Smooth muscle cell (in vitro differentiated cells): ENCODE measurements at regions not wholly inside any gene's neighbourhood (a gene's known extent, or its start where the extent isn't known, plus 50 kb on each side); places are given as distances from the start of the nearest gene placed in this dataset.

ENCODE experiments used
- DNase-seq: peaks from one replicate; lab custom pipeline; 2025; ENCODE audit not compliant: unreplicated experiment; lab: John Stamatoyannopoulos, UW
- H2AFZ ChIP-seq: fragments of 200-600 bp; sonication (generic); 2 replicates; pipeline ENCODE4 v1.6.0; 2016; ENCODE audit warnings: antibody characterized with exemption, low read depth, mild to moderate bottlenecking
- H3F3A ChIP-seq: fragments of 200-600 bp; sonication (generic); 2 replicates; pipeline ENCODE4 v1.6.0; 2017; ENCODE audit warnings: antibody characterized with exemption, low read depth
- H3K27ac ChIP-seq: fragments of 200-600 bp; sonication (generic); 2 replicates; pipeline ENCODE4 v1.5.1; 2016; ENCODE audit warnings: low read depth, mild to moderate bottlenecking
- H3K27me3 ChIP-seq: fragments of 200-600 bp; sonication (generic); 2 replicates; pipeline ENCODE4 v1.6.1; 2016; ENCODE audit warnings: low read depth, mild to moderate bottlenecking
- H3K36me3 ChIP-seq: fragments of 200-600 bp; sonication (generic); 2 replicates; pipeline ENCODE4 v1.5.1; 2016; ENCODE audit warnings: low read depth
- H3K4me1 ChIP-seq: fragments of 200-600 bp; sonication (generic); 2 replicates; pipeline ENCODE4 v1.5.1; 2016; ENCODE audit warnings: low read depth
- H3K4me2 ChIP-seq: fragments of 200-600 bp; sonication (generic); 2 replicates; pipeline ENCODE4 v1.6.0; 2016; ENCODE audit warnings: mild to moderate bottlenecking
- H3K4me3 ChIP-seq: fragments of 200-600 bp; sonication (generic); 2 replicates; pipeline ENCODE4 v1.5.1; 2016; ENCODE audit warnings: mild to moderate bottlenecking
- H3K79me2 ChIP-seq: fragments of 200-600 bp; sonication (generic); 2 replicates; pipeline ENCODE4 v1.6.0; 2016; ENCODE audit warnings: low read depth, mild to moderate bottlenecking
- H3K9ac ChIP-seq: fragments of 200-600 bp; sonication (generic); 2 replicates; pipeline ENCODE4 v1.6.0; 2016; ENCODE audit warnings: low read depth
- H3K9me3 ChIP-seq: fragments of 200-600 bp; sonication (generic); replicated peaks from 2 replicates; pipeline ENCODE4 v1.5.1; 2016; ENCODE audit warnings: low read depth
- H4K20me1 ChIP-seq: fragments of 200-600 bp; sonication (generic); 2 replicates; pipeline ENCODE4 v1.6.0; 2016; ENCODE audit warnings: low read depth
- WGBS: methylation state at CpG from one replicate; pipeline ENCODE4 v1.1.7; 2016; ENCODE audit warnings: low lambda C conversion rate; 5-methylcytosine and 5-hydroxymethylcytosine counted together
- TF ChIP-seq, protein P1 (sequence below): fragments of 200-600 bp; sonication (generic); IDR thresholded peaks from 2 replicates; pipeline ENCODE4 v1.5.1; 2017; ENCODE audit warnings: borderline replicate concordance, mild to moderate bottlenecking, antibody characterized with exemption; ENCODE audit not compliant: insufficient read depth, poor library complexity, severe bottlenecking

DNA sequence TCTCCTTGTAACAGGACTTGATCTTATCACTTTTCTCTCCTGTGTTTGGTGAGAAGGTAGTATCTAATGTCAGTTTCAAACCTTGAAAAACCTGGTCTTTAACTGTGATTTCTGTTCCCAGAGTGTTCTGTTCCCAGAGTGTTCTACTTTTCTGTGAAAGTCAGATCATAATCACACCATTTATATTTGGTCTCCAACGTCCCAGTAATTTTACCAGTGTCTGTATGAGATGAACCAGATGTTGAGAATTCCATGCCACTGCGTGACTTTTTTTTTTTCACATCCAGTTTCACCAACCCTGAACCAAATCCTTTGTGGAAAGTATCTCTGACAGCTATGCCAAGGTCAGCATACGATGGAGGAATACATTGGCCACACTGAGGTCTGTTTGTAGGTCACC lies 365.2 kb downstream of the USP25 start:
- Histone ChIP-seq H3K36me3 (no peaks in the 10 kb centered on the region), H3K9ac (no peak overlapping the region), H3K27ac (no peak overlapping the region), H3K4me1 (no peaks in the 10 kb centered on the region), H3K79me2 (no peaks in the 10 kb centered on the region), H3F3A (no peaks in the 10 kb centered on the region), H4K20me1 (no peaks in the 10 kb centered on the region), H3K9me3 (no peaks in the 10 kb centered on the region), H3K4me2 (no peak overlapping the region), H2AFZ (no peak overlapping the region), H3K4me3 (no peak overlapping the region), H3K27me3 (no peaks in the 10 kb centered on the region)
- no peak for DNase-seq
- 70% methylated on average over 3 of the region's 3 CpGs for WGBS
- TF ChIP-seq, protein P1, sequence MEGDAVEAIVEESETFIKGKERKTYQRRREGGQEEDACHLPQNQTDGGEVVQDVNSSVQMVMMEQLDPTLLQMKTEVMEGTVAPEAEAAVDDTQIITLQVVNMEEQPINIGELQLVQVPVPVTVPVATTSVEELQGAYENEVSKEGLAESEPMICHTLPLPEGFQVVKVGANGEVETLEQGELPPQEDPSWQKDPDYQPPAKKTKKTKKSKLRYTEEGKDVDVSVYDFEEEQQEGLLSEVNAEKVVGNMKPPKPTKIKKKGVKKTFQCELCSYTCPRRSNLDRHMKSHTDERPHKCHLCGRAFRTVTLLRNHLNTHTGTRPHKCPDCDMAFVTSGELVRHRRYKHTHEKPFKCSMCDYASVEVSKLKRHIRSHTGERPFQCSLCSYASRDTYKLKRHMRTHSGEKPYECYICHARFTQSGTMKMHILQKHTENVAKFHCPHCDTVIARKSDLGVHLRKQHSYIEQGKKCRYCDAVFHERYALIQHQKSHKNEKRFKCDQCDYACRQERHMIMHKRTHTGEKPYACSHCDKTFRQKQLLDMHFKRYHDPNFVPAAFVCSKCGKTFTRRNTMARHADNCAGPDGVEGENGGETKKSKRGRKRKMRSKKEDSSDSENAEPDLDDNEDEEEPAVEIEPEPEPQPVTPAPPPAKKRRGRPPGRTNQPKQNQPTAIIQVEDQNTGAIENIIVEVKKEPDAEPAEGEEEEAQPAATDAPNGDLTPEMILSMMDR = no peak

DNA sequence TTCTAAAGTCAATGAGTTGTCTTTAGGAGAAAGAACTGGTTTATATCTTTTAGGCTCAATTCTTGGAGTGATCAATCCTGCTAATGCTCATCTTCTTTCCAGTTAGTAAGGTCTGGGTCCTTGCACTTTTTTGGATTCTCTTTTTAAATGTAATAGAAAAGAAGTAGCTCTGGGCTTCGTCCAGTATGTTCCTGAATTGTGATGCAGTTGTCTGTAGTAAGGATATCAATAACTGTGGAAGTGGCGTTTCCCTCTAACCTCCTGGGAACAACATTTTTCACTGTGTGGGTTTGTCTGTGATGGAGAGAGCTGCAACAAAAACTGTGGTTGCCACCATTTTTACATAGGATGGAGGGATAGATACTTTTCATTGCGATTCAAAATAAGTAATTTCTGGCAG lies 367.2 kb downstream of the USP25 start:
- Histone ChIP-seq H3K4me2 (no peak overlapping the region), H3K4me1 (no peaks in the 10 kb centered on the region), H3K36me3 (no peaks in the 10 kb centered on the region), H3K27me3 (no peaks in the 10 kb centered on the region), H3K9me3 (no peaks in the 10 kb centered on the region), H3K9ac (no peak overlapping the region), H3K27ac (no peak overlapping the region), H3F3A (no peaks in the 10 kb centered on the region), H3K4me3 (no peak overlapping the region), H3K79me2 (no peaks in the 10 kb centered on the region), H4K20me1 (no peaks in the 10 kb centered on the region), H2AFZ (no peak overlapping the region)
- DNase-seq = no peak
- TF ChIP-seq, protein P1 = no peak
- 92% methylated on average over 3 of the region's 3 CpGs for whole genome bisulfite sequencing

DNA sequence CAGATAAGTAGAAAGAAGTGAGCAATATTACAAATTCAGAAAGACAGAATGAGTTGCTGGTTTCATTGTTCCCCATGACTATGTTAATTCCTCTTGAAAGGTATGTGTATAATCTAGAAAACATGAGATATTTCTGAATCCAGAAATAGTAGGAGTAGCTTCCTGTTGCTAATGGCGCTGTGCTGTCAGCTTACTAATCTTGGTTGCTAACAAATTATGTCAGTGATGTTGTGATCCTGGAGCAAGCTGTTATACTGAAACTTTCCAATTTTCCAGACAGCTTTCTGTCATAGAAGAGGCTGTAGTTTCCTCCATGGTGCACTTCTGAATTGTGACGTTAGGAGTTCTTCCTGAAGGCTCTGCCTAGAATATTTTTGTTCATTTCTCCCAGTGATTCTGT lies 372.3 kb downstream of the USP25 start:
- no peak for DNase-seq
- Histone ChIP-seq H3K79me2 (no peaks in the 10 kb centered on the region), H3K4me1 (no peaks in the 10 kb centered on the region), H4K20me1 (no peaks in the 10 kb centered on the region), H3K27me3 (no peaks in the 10 kb centered on the region), H3K4me3 (no peak overlapping the region), H3F3A (no peaks in the 10 kb centered on the region), H3K27ac (no peak overlapping the region), H3K9ac (no peak overlapping the region), H2AFZ (no peak overlapping the region), H3K9me3 (no peaks in the 10 kb centered on the region), H3K4me2 (no peak overlapping the region), H3K36me3 (no peaks in the 10 kb centered on the region)
- WGBS = 86% methylated on average over 2 of the region's 2 CpGs
- TF ChIP-seq, protein P1 = no peak

DNA sequence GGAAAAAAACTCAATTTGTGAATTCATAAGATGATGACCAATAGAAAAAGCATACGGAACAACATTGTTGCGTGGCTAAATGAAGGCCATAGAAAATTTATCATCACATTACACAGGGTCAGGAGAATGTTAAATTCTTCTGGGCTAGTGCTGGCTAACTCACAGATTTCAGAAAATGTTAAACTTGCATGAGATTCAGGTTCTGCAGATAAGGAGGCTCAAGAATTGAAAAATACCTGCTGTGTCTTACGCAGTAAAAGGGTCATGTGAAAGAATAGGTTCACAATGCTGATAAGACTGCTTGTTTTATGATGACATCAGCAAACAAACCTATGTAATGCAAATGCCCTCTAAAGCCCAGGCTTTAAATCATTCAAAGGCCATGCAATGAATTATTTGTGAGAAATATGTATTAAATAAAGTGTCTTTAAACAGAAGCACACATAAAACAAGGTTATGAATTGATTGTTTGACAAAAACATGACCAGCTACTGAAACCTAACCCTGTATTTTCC lies 378.8 kb downstream of the USP25 start:
- no peaks in the 10 kb centered on the region for H3K27me3 ChIP-seq
- H3K9me3 ChIP-seq = no peaks in the 10 kb centered on the region
- no peaks in the 10 kb centered on the region for H4K20me1 ChIP-seq
- no peaks in the 10 kb centered on the region for H3K4me1 ChIP-seq
- H3K36me3 ChIP-seq = no peaks in the 10 kb centered on the region
- no peak overlapping the region for H3K9ac ChIP-seq
- no peak overlapping the region for H2AFZ ChIP-seq
- WGBS = 97% methylated on average over 3 of the region's 3 CpGs
- H3F3A ChIP-seq = no peaks in the 10 kb centered on the region
- no peak overlapping the region for H3K4me3 ChIP-seq
- H3K27ac ChIP-seq = no peak overlapping the region
- TF ChIP-seq, protein P1 = no peak
- no peak overlapping the region for H3K4me2 ChIP-seq
- H3K79me2 ChIP-seq = no peaks in the 10 kb centered on the region
- no peak for DNase-seq
